GM18861 (cell line): ENCODE measurements at regions not wholly inside any gene's neighbourhood (a gene's known extent, or its start where the extent isn't known, plus 50 kb on each side); places are given as distances from the start of the nearest gene placed in this dataset.
"Not testable (repeated sequence)": the region's sequence is repeated elsewhere in the genome, so short reads cannot be mapped to it uniquely, and the experiment has no call there.

Source experiments
- ATAC-seq: cut with Tn5 transposase; IDR thresholded peaks from one replicate; pipeline ENCODE4 v1.9.1; 2021; ENCODE audit not compliant: unreplicated experiment

DNA sequence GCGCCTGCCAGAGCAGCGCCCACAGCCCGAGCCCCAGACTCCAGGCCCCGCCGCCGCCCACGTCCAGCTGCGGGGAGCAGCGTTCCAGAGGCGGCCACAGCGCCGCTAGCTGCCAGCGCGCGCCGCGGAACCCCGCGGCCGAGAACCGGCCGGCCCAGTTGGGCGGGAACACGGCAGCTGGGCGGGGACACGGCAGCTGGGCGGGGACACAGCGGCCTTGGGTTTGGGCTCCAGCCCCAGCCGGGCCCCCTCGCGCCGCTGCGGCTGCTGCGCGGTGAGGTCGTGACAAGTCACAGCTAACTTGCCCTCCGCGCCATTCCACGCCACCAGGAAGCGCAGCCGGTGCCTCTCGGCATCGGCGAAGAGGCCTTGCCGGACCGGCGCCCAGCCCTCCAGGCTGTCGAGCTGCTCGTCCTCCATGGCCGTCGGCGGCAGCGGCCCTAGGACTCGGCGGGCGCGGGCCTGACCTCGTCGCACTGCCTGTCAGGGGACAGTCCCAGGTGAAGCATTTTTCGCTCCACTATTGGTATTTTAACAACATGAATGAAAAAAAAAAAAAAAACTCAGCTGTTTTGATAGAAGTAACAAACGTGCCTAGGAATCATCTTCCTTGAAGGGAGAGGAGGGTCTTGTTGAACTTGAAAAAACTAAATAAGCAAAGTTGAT lies 56.6 kb upstream of the GOLGA8N start:
- ATAC-seq: peak; percentile 72

DNA sequence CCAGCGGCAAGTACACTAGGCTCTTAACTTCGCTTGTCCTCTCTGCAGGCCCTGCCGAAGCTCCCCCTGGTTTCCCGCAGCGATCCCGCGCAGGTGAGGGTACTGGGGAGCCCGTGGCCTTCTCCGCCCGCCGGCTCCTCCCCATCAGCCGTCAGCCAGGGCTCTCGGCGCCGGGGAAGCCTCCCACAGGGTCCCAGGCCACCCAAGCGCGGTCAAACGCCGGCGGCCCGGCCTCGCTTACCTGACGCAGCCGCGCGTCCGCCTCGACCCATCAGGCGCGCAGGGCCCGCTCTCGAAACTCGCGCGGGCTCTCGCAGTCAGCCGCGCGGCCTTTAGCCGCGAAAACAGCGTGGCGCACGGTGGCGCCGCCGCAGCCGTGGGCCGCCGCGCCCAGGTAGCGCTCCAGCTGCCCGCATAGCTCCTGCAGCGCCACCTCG lies 57.2 kb upstream of the GOLGA8N start:
- peak; percentile 24 for ATAC-seq

- ATAC-seq: not testable (repeated sequence)
These were observed 57.9 kb upstream of the GOLGA8N start for GRCh38 chr15:32535150-32535898.

GRCh38 chr15:32522900-32523299 lies 67.5 kb upstream of the GOLGA8O start:
- not testable (repeated sequence) for ATAC-seq

- ATAC-seq: not testable (repeated sequence)
These were observed 67.0 kb upstream of the GOLGA8O start for GRCh38 chr15:32522421-32522820.

GRCh38 chr15:32518976-32519375 lies 63.5 kb upstream of the GOLGA8O start:
- not testable (repeated sequence) for ATAC-seq

GRCh38 chr15:32518013-32518412 lies 62.6 kb upstream of the GOLGA8O start:
- not testable (repeated sequence) for ATAC-seq

DNA sequence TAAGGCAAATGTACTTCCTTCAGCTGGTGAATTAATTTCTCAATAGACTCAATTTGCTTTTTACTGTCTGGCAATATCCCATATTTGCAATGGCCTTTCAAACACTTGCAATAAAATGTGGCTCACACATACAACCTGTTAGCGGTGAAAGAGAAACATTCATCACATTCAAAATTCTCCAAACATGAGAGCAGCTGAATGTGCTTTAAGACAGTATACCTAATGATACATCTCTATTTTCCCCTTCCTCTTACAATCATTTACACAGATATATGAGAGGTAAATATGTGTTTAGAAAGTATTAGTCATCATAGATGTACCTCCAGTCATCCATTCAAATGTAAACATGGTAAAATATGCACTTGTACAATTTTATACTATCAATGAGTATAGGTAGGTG lies 61.5 kb upstream of the GOLGA8O start:
- ATAC-seq: not testable (repeated sequence)

DNA sequence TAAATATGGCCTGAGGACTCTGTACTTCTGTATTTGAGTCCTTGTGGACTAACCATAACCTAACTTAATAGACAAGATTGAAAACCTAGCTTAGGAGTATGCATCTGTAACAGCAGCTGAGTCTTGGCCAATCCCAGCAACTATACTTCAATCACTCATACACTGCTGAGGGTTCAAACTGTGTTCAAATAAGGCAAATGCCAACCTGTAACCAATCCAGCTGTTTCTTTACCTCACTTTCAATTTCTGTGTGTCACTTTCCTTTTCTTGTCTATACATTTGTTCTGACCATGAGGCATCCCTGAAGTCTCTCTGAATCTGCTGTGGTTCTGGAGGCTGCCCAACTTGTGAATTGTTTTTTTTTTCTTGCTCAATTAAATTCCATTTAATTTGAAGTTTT lies 57.9 kb upstream of the GOLGA8O start:
- not testable (repeated sequence) for ATAC-seq

DNA sequence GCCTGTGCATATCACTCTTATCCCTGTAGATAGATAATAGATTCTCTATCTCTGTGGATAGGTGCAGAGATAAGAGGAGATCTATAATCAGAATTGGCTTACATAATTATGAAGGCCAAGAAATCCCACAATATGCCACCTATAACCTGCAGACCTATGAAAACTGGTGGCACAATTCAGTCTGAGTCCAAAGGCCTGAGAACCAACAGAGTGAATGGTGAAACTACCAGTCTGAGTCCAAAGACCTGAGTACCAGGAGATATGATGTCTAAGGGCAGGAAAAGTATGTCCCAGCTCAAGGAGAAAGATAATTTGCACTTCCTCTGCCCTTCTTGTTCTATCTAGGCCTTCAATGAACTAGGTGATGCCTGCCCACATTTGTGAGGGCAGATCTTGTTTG lies 54.6 kb upstream of the GOLGA8O start:
- not testable (repeated sequence) for ATAC-seq

- not testable (repeated sequence) for ATAC-seq
These were observed 52.6 kb upstream of the GOLGA8O start for GRCh38 chr15:32508081-32508480.

- not testable (repeated sequence) for ATAC-seq
These were observed 51.4 kb upstream of the GOLGA8O start for GRCh38 chr15:32506787-32507186.

- not testable (repeated sequence) for ATAC-seq
These were observed 50.2 kb upstream of the GOLGA8O start for GRCh38 chr15:32505633-32506032.
